NT2/D1 (cell line): ENCODE measurements at regions not wholly inside any gene's neighbourhood (a gene's known extent, or its start where the extent isn't known, plus 50 kb on each side); places are given as distances from the start of the nearest gene placed in this dataset.
"Not testable (repeated sequence)": the region's sequence is repeated elsewhere in the genome, so short reads cannot be mapped to it uniquely, and the experiment has no call there.

Experiments
- DNase-seq: peaks from one replicate; pipeline ENCODE4 v3.0.0-alpha.2; 2011; ENCODE audit warnings: low read depth, low spot score
- H3K27me3 ChIP-seq: 2 replicates; pipeline ENCODE4 v1.6.0; 2011; ENCODE audit warnings: mild to moderate bottlenecking; ENCODE audit not compliant: insufficient read length, insufficient read depth
- H3K36me3 ChIP-seq: 2 replicates; pipeline ENCODE4 v1.6.1; 2011; ENCODE audit warnings: mild to moderate bottlenecking, low read length, mixed read lengths; ENCODE audit not compliant: insufficient read depth, insufficient read length
- H3K4me1 ChIP-seq: 2 replicates; pipeline ENCODE4 v1.5.1; 2011; ENCODE audit not compliant: insufficient read depth, insufficient read length
- H3K4me3 ChIP-seq: 2 replicates; pipeline ENCODE4 v1.5.1; 2011; ENCODE audit warnings: low read depth; ENCODE audit not compliant: insufficient read length
- H3K9ac ChIP-seq: 2 replicates; pipeline ENCODE4 v1.6.0; 2011; ENCODE audit warnings: low read depth; ENCODE audit not compliant: insufficient read length
- H3K9me3 ChIP-seq: 2 replicates; pipeline ENCODE4 v1.5.1; 2011; ENCODE audit warnings: mild to moderate bottlenecking, low read length; ENCODE audit not compliant: insufficient read depth
- SUZ12 ChIP-seq: IDR thresholded peaks from 2 replicates; pipeline ENCODE4 v1.6.1; 2011; ENCODE audit not compliant: insufficient read length, insufficient read depth; ENCODE audit errors: extremely low read depth
- YY1 ChIP-seq: IDR thresholded peaks from 2 replicates; pipeline ENCODE4 v1.6.1; 2011; ENCODE audit not compliant: insufficient read length, insufficient read depth
- ZNF274 ChIP-seq: IDR thresholded peaks from 2 replicates; pipeline ENCODE4 v1.6.1; 2011; ENCODE audit warnings: mild to moderate bottlenecking, low read depth, low read length

- no peak overlapping the region for H3K9ac ChIP-seq
- no peak overlapping the region for H3K4me3 ChIP-seq
- 0 out of 2 replicates have a peak, but pooled peaks cover 4% of the 10 kb centered on the region for H3K9me3 ChIP-seq
- H3K36me3 ChIP-seq: no peaks in the 10 kb centered on the region
- DNase-seq: no peak
- H3K4me1 ChIP-seq: no peaks in the 10 kb centered on the region
- H3K27me3 ChIP-seq: no peaks in the 10 kb centered on the region
- TF ChIP-seq YY1 (no peak), ZNF274 (no peak), SUZ12 (no peak)
Observed at GRCh38 chr21:28592205-28592865, 400.3 kb downstream of the LTN1 start.

- H3K4me3 ChIP-seq: no peak overlapping the region
- TF ChIP-seq SUZ12 (no peak), ZNF274 (no peak), YY1 (no peak)
- peak; percentile 68 for DNase-seq
- 0 out of 2 replicates have a peak, but pooled peaks cover 4% of the 10 kb centered on the region for H3K9me3 ChIP-seq
- no peak overlapping the region for H3K9ac ChIP-seq
- H3K4me1 ChIP-seq: no peaks in the 10 kb centered on the region
- no peaks in the 10 kb centered on the region for H3K27me3 ChIP-seq
- H3K36me3 ChIP-seq: no peaks in the 10 kb centered on the region
Observed at GRCh38 chr21:28590676-28591075, 402.0 kb downstream of the LTN1 start.

- H3K9me3 ChIP-seq: 0 out of 2 replicates have a peak, but pooled peaks cover 4% of the 10 kb centered on the region
- H3K4me1 ChIP-seq: no peaks in the 10 kb centered on the region
- no peaks in the 10 kb centered on the region for H3K36me3 ChIP-seq
- no peak for TF ChIP-seq YY1
- TF ChIP-seq SUZ12: no peak
- DNase-seq: no peak
- no peak overlapping the region for H3K9ac ChIP-seq
- H3K27me3 ChIP-seq: no peaks in the 10 kb centered on the region
- no peak overlapping the region for H3K4me3 ChIP-seq
Observed at GRCh38 chr21:28590026-28590425, 402.7 kb downstream of the LTN1 start.

GRCh38 chr21:28588997-28589396 lies 403.7 kb downstream of the LTN1 start:
- no peak for DNase-seq
- no peak overlapping the region for H3K4me3 ChIP-seq
- no peaks in the 10 kb centered on the region for H3K27me3 ChIP-seq
- no peak overlapping the region for H3K9ac ChIP-seq
- H3K36me3 ChIP-seq: no peaks in the 10 kb centered on the region
- H3K9me3 ChIP-seq: 0 out of 2 replicates have a peak, but pooled peaks cover 4% of the 10 kb centered on the region
- no peaks in the 10 kb centered on the region for H3K4me1 ChIP-seq
- TF ChIP-seq SUZ12: no peak
- no peak for TF ChIP-seq YY1
- no peak for TF ChIP-seq ZNF274

GRCh38 chr21:28587748-28588147 lies 404.9 kb downstream of the LTN1 start:
- H3K4me3 ChIP-seq: no peak overlapping the region
- no peaks in the 10 kb centered on the region for H3K4me1 ChIP-seq
- H3K27me3 ChIP-seq: no peaks in the 10 kb centered on the region
- H3K9ac ChIP-seq: no peak overlapping the region
- DNase-seq: no peak
- no peak for TF ChIP-seq SUZ12
- no peak for TF ChIP-seq YY1
- TF ChIP-seq ZNF274: no peak
- no peaks in the 10 kb centered on the region for H3K36me3 ChIP-seq
- H3K9me3 ChIP-seq: 0 out of 2 replicates have a peak, but pooled peaks cover 4% of the 10 kb centered on the region

- Histone ChIP-seq H3K4me3 (no peak overlapping the region), H3K27me3 (no peaks in the 10 kb centered on the region), H3K9me3 (no peaks in the 10 kb centered on the region), H3K4me1 (no peaks in the 10 kb centered on the region), H3K36me3 (no peaks in the 10 kb centered on the region), H3K9ac (no peak overlapping the region)
- no peak for TF ChIP-seq SUZ12
- TF ChIP-seq ZNF274: no peak
- TF ChIP-seq YY1: no peak
- no peak for DNase-seq
Observed at GRCh38 chr21:28581976-28582375, 410.7 kb downstream of the LTN1 start.

GRCh38 chr21:28581311-28581731 lies 411.4 kb downstream of the LTN1 start:
- not testable (repeated sequence) for DNase-seq, H3K4me1 ChIP-seq, H3K27me3 ChIP-seq, H3K36me3 ChIP-seq, H3K9me3 ChIP-seq, H3K9ac ChIP-seq, H3K4me3 ChIP-seq

GRCh38 chr21:28580585-28580984 lies 412.1 kb downstream of the LTN1 start:
- TF ChIP-seq ZNF274: no peak
- no peak for TF ChIP-seq YY1
- TF ChIP-seq SUZ12: no peak
- no peak overlapping the region for H3K4me3 ChIP-seq

More at GRCh38 chr21:28580585-28580984, 412.1 kb downstream of the LTN1 start:
- no peaks in the 10 kb centered on the region for H3K36me3 ChIP-seq
- H3K9me3 ChIP-seq: 0 out of 2 replicates have a peak, but pooled peaks cover 5% of the 10 kb centered on the region
- H3K27me3 ChIP-seq: no peaks in the 10 kb centered on the region
- H3K9ac ChIP-seq: no peak overlapping the region
- peak; percentile 28 for DNase-seq
- H3K4me1 ChIP-seq: no peaks in the 10 kb centered on the region
